SH-SY5Y (cell line): ENCODE measurements at regions not wholly inside any gene's neighbourhood (a gene's known extent, or its start where the extent isn't known, plus 50 kb on each side); places are given as distances from the start of the nearest gene placed in this dataset.

Experiments used
- GATA2 ChIP-seq: IDR thresholded peaks from 2 replicates; pipeline ENCODE4 v1.6.1; 2011; ENCODE audit warnings: mild to moderate bottlenecking, low read depth, low read length
- GATA3 ChIP-seq: IDR thresholded peaks from 2 replicates; pipeline ENCODE4 v1.6.1; 2011; ENCODE audit warnings: low read depth, mild to moderate bottlenecking, low read length, moderate library complexity

DNA sequence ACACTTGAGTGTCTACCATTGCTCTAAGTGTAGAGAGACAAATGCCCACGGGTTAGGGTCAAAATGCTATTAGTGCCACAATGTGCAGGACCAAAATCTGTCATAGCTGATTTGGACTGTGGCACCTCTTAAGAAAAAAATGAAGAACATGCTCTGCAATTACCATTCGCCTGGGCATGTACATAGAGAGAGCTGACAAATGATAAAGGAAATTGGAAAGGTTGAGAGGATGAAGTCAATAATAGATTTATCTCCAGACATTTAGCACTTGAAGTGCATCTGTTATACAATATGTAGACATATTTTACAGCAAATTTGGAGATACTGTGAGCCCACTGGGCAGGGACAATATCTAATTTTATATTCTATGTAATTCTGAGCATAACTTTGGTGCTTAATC is 804.4 kb downstream of the SATB2 start:
- TF ChIP-seq GATA2 (no peak), GATA3 (no peak)
